Astrocyte (in vitro differentiated cells and primary cell): ENCODE measurements at regions not wholly inside any gene's neighbourhood (a gene's known extent, or its start where the extent isn't known, plus 50 kb on each side); places are given as distances from the start of the nearest gene placed in this dataset.

Source experiments
- EZH2 ChIP-seq: IDR thresholded peaks from 2 replicates; pipeline ENCODE4 v1.6.1; 2012; ENCODE audit warnings: mild to moderate bottlenecking, low read length, inconsistent platforms; ENCODE audit not compliant: insufficient read depth
- TF ChIP-seq, protein P1 (sequence below): IDR thresholded peaks from 2 replicates; pipeline ENCODE4 v1.5.1; 2011; ENCODE audit warnings: low read depth, mild to moderate bottlenecking, inconsistent platforms, low read length, moderate library complexity; ENCODE audit not compliant: insufficient read depth

DNA sequence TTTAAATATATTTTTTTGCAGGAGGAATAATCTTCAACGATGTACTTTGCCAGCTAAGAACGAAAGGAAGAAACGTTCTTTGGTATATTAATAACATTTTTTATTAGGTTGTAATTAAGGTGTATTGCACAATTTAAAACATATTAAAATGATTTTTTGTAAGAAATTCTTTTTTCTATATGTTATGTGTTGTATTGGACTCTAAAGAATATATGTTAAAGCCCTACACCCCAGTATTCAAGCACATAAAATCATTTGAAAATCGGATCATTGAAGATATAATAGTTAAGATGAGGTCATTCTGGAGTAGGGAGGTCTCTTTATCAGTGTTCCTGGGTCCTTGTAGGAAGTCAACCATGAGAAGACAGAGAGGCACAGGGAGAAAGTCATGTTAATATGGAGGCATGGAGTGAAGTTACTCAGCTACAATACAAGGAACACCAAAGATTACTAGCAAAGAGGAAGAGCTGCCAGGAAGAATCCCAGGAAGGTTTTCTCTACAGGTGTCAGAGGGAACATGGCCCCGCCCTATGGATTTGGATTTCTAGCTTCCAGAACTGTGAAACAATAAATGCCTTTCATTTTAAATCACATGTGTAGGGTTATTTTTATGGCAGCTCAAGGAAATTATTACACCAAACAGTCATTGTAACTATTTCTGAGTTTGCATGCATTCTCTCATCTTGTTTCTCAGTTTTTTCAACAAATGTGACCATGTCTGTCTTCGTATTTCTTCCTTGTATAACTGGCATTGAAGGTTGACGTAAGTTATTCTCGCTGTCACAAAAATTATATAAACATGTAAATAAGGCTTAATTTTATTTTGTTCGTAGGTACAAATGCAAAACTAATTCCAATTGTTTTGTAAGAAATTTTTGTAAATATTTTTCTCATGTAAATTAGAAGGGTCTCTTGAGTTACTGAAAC, 75.4 kb upstream of the VPREB1 start:
- TF ChIP-seq, protein P1, sequence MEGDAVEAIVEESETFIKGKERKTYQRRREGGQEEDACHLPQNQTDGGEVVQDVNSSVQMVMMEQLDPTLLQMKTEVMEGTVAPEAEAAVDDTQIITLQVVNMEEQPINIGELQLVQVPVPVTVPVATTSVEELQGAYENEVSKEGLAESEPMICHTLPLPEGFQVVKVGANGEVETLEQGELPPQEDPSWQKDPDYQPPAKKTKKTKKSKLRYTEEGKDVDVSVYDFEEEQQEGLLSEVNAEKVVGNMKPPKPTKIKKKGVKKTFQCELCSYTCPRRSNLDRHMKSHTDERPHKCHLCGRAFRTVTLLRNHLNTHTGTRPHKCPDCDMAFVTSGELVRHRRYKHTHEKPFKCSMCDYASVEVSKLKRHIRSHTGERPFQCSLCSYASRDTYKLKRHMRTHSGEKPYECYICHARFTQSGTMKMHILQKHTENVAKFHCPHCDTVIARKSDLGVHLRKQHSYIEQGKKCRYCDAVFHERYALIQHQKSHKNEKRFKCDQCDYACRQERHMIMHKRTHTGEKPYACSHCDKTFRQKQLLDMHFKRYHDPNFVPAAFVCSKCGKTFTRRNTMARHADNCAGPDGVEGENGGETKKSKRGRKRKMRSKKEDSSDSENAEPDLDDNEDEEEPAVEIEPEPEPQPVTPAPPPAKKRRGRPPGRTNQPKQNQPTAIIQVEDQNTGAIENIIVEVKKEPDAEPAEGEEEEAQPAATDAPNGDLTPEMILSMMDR = no peak
- no peak for TF ChIP-seq EZH2
